Lower leg skin (tissue), 3 donors: ENCODE measurements at regions not wholly inside any gene's neighbourhood (a gene's known extent, or its start where the extent isn't known, plus 50 kb on each side); places are given as distances from the start of the nearest gene placed in this dataset.

Experiments used
- POLR2A ChIP-seq, 2 donors: fragments of 450-650 bp; IDR thresholded peaks; one replicate each; pipeline ENCODE4 v1.6.1; 2016 to 2017; ENCODE audit warnings: antibody characterized with exemption in 2 of 2, mild to moderate bottlenecking in 1 of 2, moderate library complexity in 1 of 2
- TF ChIP-seq, protein P1 (sequence below), 3 donors: fragments of 450-650 bp; IDR thresholded peaks; one replicate each; pipeline ENCODE4 v1.5.1; 2016; ENCODE audit warnings: antibody characterized with exemption in 3 of 3, mild to moderate bottlenecking in 3 of 3, moderate library complexity in 2 of 3

DNA sequence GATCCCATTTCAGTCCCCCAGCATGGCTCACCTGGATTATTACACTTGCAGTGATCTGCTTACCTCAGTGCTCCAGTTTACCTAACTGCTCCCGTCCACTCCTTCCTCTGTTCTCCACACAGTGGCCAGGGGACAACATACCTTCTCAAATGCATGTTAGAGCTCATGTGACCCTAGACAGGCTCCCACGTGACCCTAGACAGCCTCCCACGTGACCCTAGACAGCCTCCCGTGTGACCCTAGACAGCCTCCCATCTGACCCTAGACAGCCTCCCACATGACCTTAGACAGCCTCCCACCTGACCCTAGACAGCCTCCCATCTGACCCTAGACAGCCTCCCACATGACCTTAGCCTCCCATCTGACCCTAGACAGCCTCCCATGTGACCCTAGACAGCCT, 226.0 kb upstream of the TMEM132C start:
- TF ChIP-seq, protein P1, sequence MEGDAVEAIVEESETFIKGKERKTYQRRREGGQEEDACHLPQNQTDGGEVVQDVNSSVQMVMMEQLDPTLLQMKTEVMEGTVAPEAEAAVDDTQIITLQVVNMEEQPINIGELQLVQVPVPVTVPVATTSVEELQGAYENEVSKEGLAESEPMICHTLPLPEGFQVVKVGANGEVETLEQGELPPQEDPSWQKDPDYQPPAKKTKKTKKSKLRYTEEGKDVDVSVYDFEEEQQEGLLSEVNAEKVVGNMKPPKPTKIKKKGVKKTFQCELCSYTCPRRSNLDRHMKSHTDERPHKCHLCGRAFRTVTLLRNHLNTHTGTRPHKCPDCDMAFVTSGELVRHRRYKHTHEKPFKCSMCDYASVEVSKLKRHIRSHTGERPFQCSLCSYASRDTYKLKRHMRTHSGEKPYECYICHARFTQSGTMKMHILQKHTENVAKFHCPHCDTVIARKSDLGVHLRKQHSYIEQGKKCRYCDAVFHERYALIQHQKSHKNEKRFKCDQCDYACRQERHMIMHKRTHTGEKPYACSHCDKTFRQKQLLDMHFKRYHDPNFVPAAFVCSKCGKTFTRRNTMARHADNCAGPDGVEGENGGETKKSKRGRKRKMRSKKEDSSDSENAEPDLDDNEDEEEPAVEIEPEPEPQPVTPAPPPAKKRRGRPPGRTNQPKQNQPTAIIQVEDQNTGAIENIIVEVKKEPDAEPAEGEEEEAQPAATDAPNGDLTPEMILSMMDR (IDR thresholded peaks at IDR 0.05) = no peak
- no peak for TF ChIP-seq POLR2A (IDR thresholded peaks at IDR 0.05)
